22Rv1 (cell line): ENCODE measurements at regions not wholly inside any gene's neighbourhood (a gene's known extent, or its start where the extent isn't known, plus 50 kb on each side); places are given as distances from the start of the nearest gene placed in this dataset.

Experiments used
- H3K27ac ChIP-seq: fragments of 450-650 bp; 2 replicates; pipeline ENCODE4 v1.5.1; 2017
- ZFX ChIP-seq: fragments of 450-650 bp; IDR thresholded peaks from 2 replicates; pipeline ENCODE4 v1.6.1; 2017; ENCODE audit warnings: antibody characterized with exemption, borderline replicate concordance
- TF ChIP-seq, protein P1 (sequence below): fragments of 450-650 bp; IDR thresholded peaks from 2 replicates; pipeline ENCODE4 v1.5.1; 2017; ENCODE audit warnings: mild to moderate bottlenecking

GRCh38 chr5:103404483-103404882 lies 145.9 kb downstream of the MACIR start:
- no peak overlapping the region for H3K27ac ChIP-seq
- TF ChIP-seq, protein P1, sequence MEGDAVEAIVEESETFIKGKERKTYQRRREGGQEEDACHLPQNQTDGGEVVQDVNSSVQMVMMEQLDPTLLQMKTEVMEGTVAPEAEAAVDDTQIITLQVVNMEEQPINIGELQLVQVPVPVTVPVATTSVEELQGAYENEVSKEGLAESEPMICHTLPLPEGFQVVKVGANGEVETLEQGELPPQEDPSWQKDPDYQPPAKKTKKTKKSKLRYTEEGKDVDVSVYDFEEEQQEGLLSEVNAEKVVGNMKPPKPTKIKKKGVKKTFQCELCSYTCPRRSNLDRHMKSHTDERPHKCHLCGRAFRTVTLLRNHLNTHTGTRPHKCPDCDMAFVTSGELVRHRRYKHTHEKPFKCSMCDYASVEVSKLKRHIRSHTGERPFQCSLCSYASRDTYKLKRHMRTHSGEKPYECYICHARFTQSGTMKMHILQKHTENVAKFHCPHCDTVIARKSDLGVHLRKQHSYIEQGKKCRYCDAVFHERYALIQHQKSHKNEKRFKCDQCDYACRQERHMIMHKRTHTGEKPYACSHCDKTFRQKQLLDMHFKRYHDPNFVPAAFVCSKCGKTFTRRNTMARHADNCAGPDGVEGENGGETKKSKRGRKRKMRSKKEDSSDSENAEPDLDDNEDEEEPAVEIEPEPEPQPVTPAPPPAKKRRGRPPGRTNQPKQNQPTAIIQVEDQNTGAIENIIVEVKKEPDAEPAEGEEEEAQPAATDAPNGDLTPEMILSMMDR = no peak
- no peak for TF ChIP-seq ZFX

DNA sequence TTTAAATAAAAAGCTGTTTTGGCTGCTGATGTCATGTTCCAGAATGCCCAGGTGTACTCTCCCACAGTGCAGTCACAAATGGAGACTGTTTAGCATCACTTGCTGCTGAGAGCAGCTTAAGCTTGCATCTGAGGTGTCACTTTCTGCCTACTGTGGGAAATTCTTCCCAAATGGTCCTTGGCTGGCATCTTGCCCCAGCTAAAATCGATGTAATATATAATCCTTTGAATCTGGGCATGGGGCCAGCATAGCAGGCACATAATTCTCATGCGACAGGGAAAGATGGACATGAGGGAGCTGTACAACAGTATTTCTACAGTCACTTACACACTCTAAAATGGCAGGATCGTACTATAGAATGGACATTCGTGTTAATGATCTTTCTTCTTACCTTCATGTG lies 144.3 kb downstream of the MACIR start:
- no peak for TF ChIP-seq ZFX
- TF ChIP-seq, protein P1 = no peak
- no peak overlapping the region for H3K27ac ChIP-seq

DNA sequence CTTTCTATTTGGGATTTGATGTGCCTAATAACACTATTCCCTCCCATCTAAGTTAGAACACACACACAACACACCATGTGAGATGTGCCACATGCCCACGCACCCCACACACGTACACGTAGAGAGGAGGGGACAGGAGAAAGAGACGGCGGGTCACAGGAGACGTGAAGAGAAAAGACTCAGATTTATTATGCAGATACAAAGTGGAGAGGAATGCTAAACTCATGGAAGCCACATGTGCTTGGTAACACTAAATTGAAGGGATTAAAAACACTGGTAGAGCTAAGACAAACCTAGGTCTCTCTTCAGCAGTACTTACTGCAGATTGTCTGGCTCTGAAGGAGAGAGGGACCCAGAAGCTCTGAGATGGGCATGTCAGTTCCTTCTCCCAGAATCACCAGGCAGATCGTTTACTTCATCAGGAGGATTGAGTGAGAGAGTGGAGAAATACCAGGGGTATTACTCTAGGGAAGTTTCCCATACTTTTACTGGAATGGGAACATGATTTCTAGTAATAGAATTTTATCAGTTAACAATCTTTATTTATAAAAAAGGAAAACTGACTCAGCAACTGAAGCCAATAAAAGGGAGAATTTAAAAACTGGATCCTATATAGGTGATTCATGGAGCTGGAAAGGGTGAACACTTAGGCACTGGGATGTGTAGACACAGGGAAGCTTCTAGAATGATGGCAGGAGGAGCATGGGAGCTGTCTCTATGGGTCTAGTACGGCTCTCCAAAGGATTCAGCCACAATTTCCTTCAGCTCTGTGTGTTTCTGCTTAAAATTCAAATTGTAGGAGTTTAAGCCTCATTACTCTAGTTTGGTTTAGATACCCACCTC lies 139.4 kb downstream of the MACIR start:
- H3K27ac ChIP-seq = no peak overlapping the region
- TF ChIP-seq, protein P1 = no peak
- no peak for TF ChIP-seq ZFX

DNA sequence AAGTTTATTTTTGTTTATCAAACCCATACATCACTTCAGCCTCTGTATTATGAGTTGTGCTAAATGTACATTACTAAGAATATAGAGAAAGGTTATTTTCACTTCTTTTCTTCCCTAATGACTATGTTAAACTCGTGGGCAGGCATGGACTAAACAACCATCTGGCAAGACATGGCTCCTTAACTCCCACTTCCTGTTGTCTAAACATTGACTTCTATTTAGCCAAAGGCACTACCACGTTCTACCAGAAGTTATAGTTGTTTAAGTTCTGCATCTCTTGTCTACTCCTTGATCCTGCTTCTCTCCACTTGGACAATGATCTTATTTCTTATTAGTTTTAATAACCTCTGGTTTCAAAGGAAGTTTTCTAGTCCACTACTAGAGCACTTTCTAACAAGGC lies 136.1 kb downstream of the MACIR start:
- no peak overlapping the region for H3K27ac ChIP-seq
- TF ChIP-seq, protein P1 = no peak
- no peak for TF ChIP-seq ZFX

- no peak for TF ChIP-seq ZFX
- TF ChIP-seq, protein P1 = no peak
- H3K27ac ChIP-seq = no peak overlapping the region
These were observed 134.7 kb downstream of the MACIR start for GRCh38 chr5:103393101-103393754.

DNA sequence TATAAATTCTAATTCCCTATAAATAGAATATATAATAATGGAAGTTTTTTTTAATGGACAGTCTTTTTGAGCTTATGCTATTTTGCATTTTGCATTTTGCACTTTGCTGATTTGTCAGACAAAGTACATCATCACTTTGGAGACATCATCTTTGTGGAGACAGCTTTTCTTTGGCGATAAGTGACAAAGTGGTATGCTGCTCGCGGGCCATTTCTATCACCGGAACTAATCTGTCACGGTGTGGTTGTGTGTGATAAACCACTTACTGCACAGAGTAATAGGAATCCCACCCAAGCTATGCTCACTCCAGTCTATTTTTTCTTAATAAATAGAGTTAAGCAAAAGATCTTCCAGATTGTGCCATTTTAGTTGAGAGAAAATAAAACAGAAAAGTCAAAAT lies 133.1 kb downstream of the MACIR start:
- TF ChIP-seq, protein P1 = no peak
- no peak for TF ChIP-seq ZFX
- no peak overlapping the region for H3K27ac ChIP-seq

GRCh38 chr5:103389846-103390245 lies 131.3 kb downstream of the MACIR start:
- no peak overlapping the region for H3K27ac ChIP-seq
- no peak for TF ChIP-seq ZFX
- TF ChIP-seq, protein P1 = no peak
